ENCODE measurements at regions not wholly inside any gene's neighbourhood (a gene's known extent, or its start where the extent isn't known, plus 50 kb on each side); places are given as distances from the start of the nearest gene placed in this dataset.

DNA sequence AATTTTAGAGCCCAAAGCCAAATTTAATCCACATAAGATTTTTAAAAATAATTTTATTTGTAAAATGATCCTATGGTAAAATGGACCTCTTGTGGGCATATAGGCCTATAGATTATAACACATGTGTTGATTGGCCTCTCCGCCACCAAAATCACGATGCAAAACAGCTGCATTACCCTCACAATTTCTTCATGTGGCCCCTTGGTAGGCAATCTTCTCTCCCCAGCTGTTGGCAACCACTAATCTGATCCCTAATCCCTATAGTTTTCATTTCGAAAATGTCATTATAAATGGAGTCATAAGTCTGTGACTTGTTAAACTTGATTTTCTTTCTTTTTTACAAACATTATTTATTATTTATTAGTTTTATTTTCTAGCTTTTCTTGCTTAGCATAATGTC, 263.9 kb upstream of the SULF2 start:
- intact Hi-C loops (cut with micrococcal nuclease; ENCODE audit: unreplicated experiment), result no loop called here
- H3K4me3 Mint-ChIP-seq (ENCODE audit: low read depth, unreplicated experiment), result no peak overlapping the region
- no peaks in the 10 kb centered on the region for H3K9me3 Mint-ChIP-seq (ENCODE audit: low read depth, unreplicated experiment)
- no TSS peak for BruUV-seq (replicated peaks)
- peaks cover 19% of the 10 kb centered on the region for H3K27me3 Mint-ChIP-seq (ENCODE audit: unreplicated experiment)
- CTCF ChIA-PET, result no interaction called here
- DNase-seq, result no peak
- no peak for TF ChIP-seq CTCF (IDR thresholded peaks at IDR 0.05; ENCODE audit: unreplicated experiment)
- peaks cover 20% of the 10 kb centered on the region for H3K4me1 Mint-ChIP-seq (ENCODE audit: low read depth, unreplicated experiment)
- H3K36me3 Mint-ChIP-seq (ENCODE audit: insufficient read depth, unreplicated experiment), result peaks cover 13% of the 10 kb centered on the region
- H3K27ac Mint-ChIP-seq (ENCODE audit: unreplicated experiment), result no peak overlapping the region

- Mint-ChIP-seq H3K36me3 (ENCODE audit: insufficient read depth, unreplicated experiment) (peaks cover 6% of the 10 kb centered on the region), H3K4me1 (ENCODE audit: low read depth, unreplicated experiment) (peaks cover 11% of the 10 kb centered on the region), H3K27ac (ENCODE audit: unreplicated experiment) (no peak overlapping the region), H3K27me3 (ENCODE audit: unreplicated experiment) (peaks cover 31% of the 10 kb centered on the region), H3K9me3 (ENCODE audit: low read depth, unreplicated experiment) (no peaks in the 10 kb centered on the region), H3K4me3 (ENCODE audit: low read depth, unreplicated experiment) (no peak overlapping the region)
- no TSS peak for BruUV-seq (replicated peaks)
- intact Hi-C loops (cut with micrococcal nuclease; ENCODE audit: unreplicated experiment), result no loop called here
- CTCF ChIA-PET, result interaction anchor here (0.6 kb wide), 1 partner anchor 14 kb away, joined by 3 read pairs; no protein-coding TSS in a partner anchor
- TF ChIP-seq CTCF (IDR thresholded peaks at IDR 0.05; ENCODE audit: unreplicated experiment), result no peak
- no peak for DNase-seq
These were observed 262.2 kb upstream of the SULF2 start for GRCh38 chr20:48047447-48047846.

- CTCF ChIA-PET, result interaction anchor here (1.0 kb wide), 1 partner anchor 10 kb away, joined by 3 read pairs; no protein-coding TSS in a partner anchor
- DNase-seq, result no peak
- BruUV-seq (replicated peaks), result no TSS peak
- H3K9me3 Mint-ChIP-seq (ENCODE audit: low read depth, unreplicated experiment), result no peaks in the 10 kb centered on the region
- H3K4me3 Mint-ChIP-seq (ENCODE audit: low read depth, unreplicated experiment), result no peak overlapping the region
- H3K36me3 Mint-ChIP-seq (ENCODE audit: insufficient read depth, unreplicated experiment), result no peaks in the 10 kb centered on the region
- no peak overlapping the region for H3K27ac Mint-ChIP-seq (ENCODE audit: unreplicated experiment)
- H3K27me3 Mint-ChIP-seq (ENCODE audit: unreplicated experiment), result peaks cover 31% of the 10 kb centered on the region
- intact Hi-C loops (cut with micrococcal nuclease; ENCODE audit: unreplicated experiment), result no loop called here
- H3K4me1 Mint-ChIP-seq (ENCODE audit: low read depth, unreplicated experiment), result no peaks in the 10 kb centered on the region
- no peak for TF ChIP-seq CTCF (IDR thresholded peaks at IDR 0.05; ENCODE audit: unreplicated experiment)
These were observed 257.3 kb upstream of the SULF2 start for GRCh38 chr20:48042628-48043027.

- intact Hi-C loops (cut with micrococcal nuclease; ENCODE audit: unreplicated experiment), result no loop called here
- CTCF ChIA-PET, result no interaction called here
These were observed 255.9 kb upstream of the SULF2 start for GRCh38 chr20:48041078-48041780.

More at GRCh38 chr20:48041078-48041780, 255.9 kb upstream of the SULF2 start:
- H3K27me3 Mint-ChIP-seq (ENCODE audit: unreplicated experiment), result peaks cover 25% of the 10 kb centered on the region
- H3K27ac Mint-ChIP-seq (ENCODE audit: unreplicated experiment), result no peak overlapping the region
- no peaks in the 10 kb centered on the region for H3K36me3 Mint-ChIP-seq (ENCODE audit: insufficient read depth, unreplicated experiment)
- H3K4me3 Mint-ChIP-seq (ENCODE audit: low read depth, unreplicated experiment), result no peak overlapping the region
- no peaks in the 10 kb centered on the region for H3K4me1 Mint-ChIP-seq (ENCODE audit: low read depth, unreplicated experiment)
- DNase-seq, result no peak
- TF ChIP-seq CTCF (IDR thresholded peaks at IDR 0.05; ENCODE audit: unreplicated experiment), result no peak
- no TSS peak for BruUV-seq (replicated peaks)
- no peaks in the 10 kb centered on the region for H3K9me3 Mint-ChIP-seq (ENCODE audit: low read depth, unreplicated experiment)
